ENCODE measurements at regions not wholly inside any gene's neighbourhood (a gene's known extent, or its start where the extent isn't known, plus 50 kb on each side); places are given as distances from the start of the nearest gene placed in this dataset.
A peak's percentile ranks its signal among the peaks of the same experiment; 100 is the strongest.

- in situ Hi-C loops (cut with HindIII; ENCODE audit: low pct_unique_long_range_greater_than_20kb, low sequenced_read_pairs) = no loop called here
- no peak for DNase-seq (ENCODE audit: low read depth)
Observed at GRCh38 chr3:34189133-34189532, 390.7 kb downstream of the PDCD6IP start.

GRCh38 chr3:34196914-34197313 is 398.5 kb downstream of the PDCD6IP start:
- in situ Hi-C loops (cut with HindIII; ENCODE audit: low pct_unique_long_range_greater_than_20kb, low sequenced_read_pairs) = no loop called here
- no peak for DNase-seq (ENCODE audit: low read depth)

GRCh38 chr3:34198309-34198708 is 399.9 kb downstream of the PDCD6IP start:
- in situ Hi-C loops (cut with HindIII; ENCODE audit: low pct_unique_long_range_greater_than_20kb, low sequenced_read_pairs) = no loop called here
- DNase-seq (ENCODE audit: low read depth) = no peak

GRCh38 chr3:34200576-34200975 is 402.1 kb downstream of the PDCD6IP start:
- in situ Hi-C loops (cut with HindIII; ENCODE audit: low pct_unique_long_range_greater_than_20kb, low sequenced_read_pairs) = no loop called here
- no peak for DNase-seq (ENCODE audit: low read depth)

GRCh38 chr3:34202975-34203374 is 404.5 kb downstream of the PDCD6IP start:
- in situ Hi-C loops (cut with HindIII; ENCODE audit: low pct_unique_long_range_greater_than_20kb, low sequenced_read_pairs) = no loop called here
- no peak for DNase-seq (ENCODE audit: low read depth)

- DNase-seq (ENCODE audit: low read depth) = no peak
- in situ Hi-C loops (cut with HindIII; ENCODE audit: low pct_unique_long_range_greater_than_20kb, low sequenced_read_pairs) = no loop called here
Observed at GRCh38 chr3:34203386-34203785, 405.0 kb downstream of the PDCD6IP start.

GRCh38 chr3:34207002-34207401 is 408.6 kb downstream of the PDCD6IP start:
- DNase-seq (ENCODE audit: low read depth) = peak; percentile 78
- in situ Hi-C loops (cut with HindIII; ENCODE audit: low pct_unique_long_range_greater_than_20kb, low sequenced_read_pairs) = no loop called here

- peak; percentile 72 for DNase-seq (ENCODE audit: low read depth)
- in situ Hi-C loops (cut with HindIII; ENCODE audit: low pct_unique_long_range_greater_than_20kb, low sequenced_read_pairs) = no loop called here
Observed at GRCh38 chr3:34207806-34208205, 409.4 kb downstream of the PDCD6IP start.

GRCh38 chr3:34212175-34212574 is 413.7 kb downstream of the PDCD6IP start:
- peak; percentile 1 for DNase-seq (ENCODE audit: low read depth)
- in situ Hi-C loops (cut with HindIII; ENCODE audit: low pct_unique_long_range_greater_than_20kb, low sequenced_read_pairs) = no loop called here

- in situ Hi-C loops (cut with HindIII; ENCODE audit: low pct_unique_long_range_greater_than_20kb, low sequenced_read_pairs) = no loop called here
- DNase-seq (ENCODE audit: low read depth) = no peak
Observed at GRCh38 chr3:34212656-34213055, 414.2 kb downstream of the PDCD6IP start.

- no peak for DNase-seq (ENCODE audit: low read depth)
- in situ Hi-C loops (cut with HindIII; ENCODE audit: low pct_unique_long_range_greater_than_20kb, low sequenced_read_pairs) = no loop called here
Observed at GRCh38 chr3:34213478-34213877, 415.0 kb downstream of the PDCD6IP start.

GRCh38 chr3:34216711-34217335 is 418.4 kb downstream of the PDCD6IP start:
- in situ Hi-C loops (cut with HindIII; ENCODE audit: low pct_unique_long_range_greater_than_20kb, low sequenced_read_pairs) = no loop called here
- DNase-seq (ENCODE audit: low read depth) = no peak

GRCh38 chr3:34218706-34219385 is 420.4 kb downstream of the PDCD6IP start:
- DNase-seq (ENCODE audit: low read depth) = no peak
- in situ Hi-C loops (cut with HindIII; ENCODE audit: low pct_unique_long_range_greater_than_20kb, low sequenced_read_pairs) = no loop called here

- in situ Hi-C loops (cut with HindIII; ENCODE audit: low pct_unique_long_range_greater_than_20kb, low sequenced_read_pairs) = no loop called here
- no peak for DNase-seq (ENCODE audit: low read depth)
Observed at GRCh38 chr3:34219556-34219955, 421.1 kb downstream of the PDCD6IP start.

- in situ Hi-C loops (cut with HindIII; ENCODE audit: low pct_unique_long_range_greater_than_20kb, low sequenced_read_pairs) = no loop called here
- DNase-seq (ENCODE audit: low read depth) = no peak
Observed at GRCh38 chr3:34225821-34226366, 427.5 kb downstream of the PDCD6IP start.

GRCh38 chr3:34229876-34230275 is 431.4 kb downstream of the PDCD6IP start:
- no peak for DNase-seq (ENCODE audit: low read depth)
- in situ Hi-C loops (cut with HindIII; ENCODE audit: low pct_unique_long_range_greater_than_20kb, low sequenced_read_pairs) = no loop called here

GRCh38 chr3:34235096-34235495 is 436.7 kb downstream of the PDCD6IP start:
- DNase-seq (ENCODE audit: low read depth) = no peak
- in situ Hi-C loops (cut with HindIII; ENCODE audit: low pct_unique_long_range_greater_than_20kb, low sequenced_read_pairs) = no loop called here

- DNase-seq (ENCODE audit: low read depth) = no peak
Observed at GRCh38 chr3:34237946-34238345, 439.5 kb downstream of the PDCD6IP start.

GRCh38 chr3:34238407-34238806 is 440.0 kb downstream of the PDCD6IP start:
- in situ Hi-C loops (cut with HindIII; ENCODE audit: low pct_unique_long_range_greater_than_20kb, low sequenced_read_pairs) = no loop called here
- no peak for DNase-seq (ENCODE audit: low read depth)

More at GRCh38 chr3:34237946-34238345, 439.5 kb downstream of the PDCD6IP start:
- in situ Hi-C loops (cut with HindIII; ENCODE audit: low pct_unique_long_range_greater_than_20kb, low sequenced_read_pairs) = no loop called here

GRCh38 chr3:34239287-34239686 is 440.9 kb downstream of the PDCD6IP start:
- no peak for DNase-seq (ENCODE audit: low read depth)
- in situ Hi-C loops (cut with HindIII; ENCODE audit: low pct_unique_long_range_greater_than_20kb, low sequenced_read_pairs) = no loop called here
